A673 (cell line): ENCODE measurements at regions not wholly inside any gene's neighbourhood (a gene's known extent, or its start where the extent isn't known, plus 50 kb on each side); places are given as distances from the start of the nearest gene placed in this dataset.

Experiments
- BruUV-seq: library from RNA; stranded (reverse); fragments of 400-500 nt; replicated peaks from 2 replicates; lab custom pipeline; 2021; lab: Mats Ljungman, UMichigan
- CTCF ChIA-PET: fragments of 300-600 bp; sonication (Branson Sonifier 250); formaldehyde crosslinking; loops from one replicate; lab custom pipeline; 2022; ENCODE audit warnings: antibody characterized with exemption; lab: Charles Lee
- POLR2A ChIA-PET: fragments of 300-600 bp; sonication (Branson Sonifier 250); formaldehyde crosslinking; loops from one replicate; lab custom pipeline; 2022; ENCODE audit warnings: antibody characterized with exemption; ENCODE audit not compliant: low non-redundant PET; lab: Charles Lee
- DNase-seq: peaks from one replicate; pipeline ENCODE4 v3.0.0-alpha.2; 2015; ENCODE audit warnings: low spot score
- H3K27ac ChIP-seq: fragments of 200-600 bp; sonication (generic); 2 replicates; pipeline ENCODE4 v1.5.1; 2016; ENCODE audit warnings: mixed run types, low read depth, mild to moderate bottlenecking, mixed read lengths, antibody characterized with exemption, low read length; ENCODE audit not compliant: poor library complexity, severe bottlenecking
- H3K27me3 ChIP-seq: fragments of 200-600 bp; sonication (generic); replicated peaks from 2 replicates; pipeline ENCODE4 v1.6.1; 2017; ENCODE audit warnings: mixed run types, low read depth, mild to moderate bottlenecking, mixed read lengths, antibody characterized with exemption, low read length; ENCODE audit not compliant: insufficient read depth, poor library complexity
- H3K36me3 ChIP-seq: fragments of 200-600 bp; sonication (generic); 2 replicates; pipeline ENCODE4 v1.6.1; 2016; ENCODE audit warnings: mixed run types, mild to moderate bottlenecking, mixed read lengths, antibody characterized with exemption, low read length; ENCODE audit not compliant: insufficient read depth, poor library complexity, severe bottlenecking
- H3K4me1 ChIP-seq: fragments of 200-600 bp; sonication (generic); 2 replicates; pipeline ENCODE4 v1.6.1; 2017; ENCODE audit warnings: mixed run types, mild to moderate bottlenecking, mixed read lengths, antibody characterized with exemption, low read length; ENCODE audit not compliant: insufficient read depth, poor library complexity, severe bottlenecking
- H3K4me3 ChIP-seq: fragments of 200-600 bp; sonication (generic); 2 replicates; pipeline ENCODE4 v1.5.1; 2016; ENCODE audit warnings: low read depth, mixed run types, mild to moderate bottlenecking, mixed read lengths, low read length; ENCODE audit not compliant: poor library complexity, severe bottlenecking
- H3K9me3 ChIP-seq: fragments of 200-600 bp; sonication (generic); 2 replicates; pipeline ENCODE4 v1.6.1; 2016; ENCODE audit warnings: mixed run types, low read depth, mild to moderate bottlenecking, mixed read lengths, antibody characterized with exemption, low read length; ENCODE audit not compliant: poor library complexity, severe bottlenecking
- EZH2 ChIP-seq: fragments of 200-600 bp; sonication (generic); IDR thresholded peaks from 2 replicates; pipeline ENCODE4 v1.6.1; 2017; ENCODE audit warnings: borderline replicate concordance, low read depth, mild to moderate bottlenecking, mixed read lengths, antibody characterized with exemption, low read length; ENCODE audit not compliant: poor library complexity, severe bottlenecking
- intact Hi-C: fragments of 100-400 bp; cut with micrococcal nuclease; formaldehyde crosslinking; loops from one replicate; pipeline ENCODE4 v1.10.0; 2022; ENCODE audit not compliant: unreplicated experiment
- TF ChIP-seq, protein P1 (sequence below): fragments of 300-800, 200-600 bp; sonication (generic); conservative IDR thresholded peaks from 2 replicates; pipeline ENCODE4 v1.5.1; 2017; ENCODE audit warnings: low read depth, mild to moderate bottlenecking, antibody characterized with exemption, low read length, moderate library complexity, mixed read lengths

DNA sequence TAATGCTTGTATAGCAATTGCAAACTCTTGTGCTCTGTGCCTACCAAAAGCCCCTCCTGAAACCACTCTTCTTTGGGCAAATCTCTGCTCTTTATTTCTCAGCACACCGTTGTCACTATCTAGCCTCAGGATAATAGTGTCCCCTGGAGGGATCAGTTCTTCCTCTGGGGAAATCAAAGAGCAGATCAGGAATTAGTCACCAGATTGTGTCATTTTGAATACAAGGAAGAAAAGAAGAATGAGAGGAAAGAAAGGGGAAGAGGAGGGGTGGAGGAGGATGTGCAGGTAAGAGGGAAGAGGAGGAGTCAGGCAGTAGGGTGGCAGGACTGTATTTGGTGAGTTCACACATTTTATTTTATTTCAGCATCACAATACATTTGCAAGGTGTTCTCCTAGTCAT is 256.4 kb downstream of the GRIN2B start:
- CTCF ChIA-PET: no interaction called here
- H3K27me3 ChIP-seq: no peaks in the 10 kb centered on the region
- no peak for DNase-seq

DNA sequence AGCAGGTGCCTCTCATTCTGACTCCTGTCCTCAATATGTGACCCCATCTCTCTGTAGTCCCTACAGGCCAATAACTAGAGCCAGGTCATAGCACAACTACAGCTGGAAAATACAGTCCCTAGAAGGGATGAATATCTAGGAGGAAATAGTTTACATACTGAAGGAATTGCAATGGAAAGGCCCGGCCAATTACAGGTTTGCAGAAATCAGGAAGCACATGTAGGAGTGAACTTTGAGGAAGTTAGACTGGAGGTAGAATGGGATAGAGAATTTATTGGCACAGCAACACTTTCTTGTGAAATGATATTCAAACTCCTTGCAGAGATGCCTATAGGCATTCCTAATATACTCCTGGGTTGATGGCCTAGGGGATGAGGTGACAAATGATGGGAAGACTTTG is 257.3 kb downstream of the GRIN2B start:
- DNase-seq: no peak
- no peak for TF ChIP-seq EZH2
- TF ChIP-seq, protein P1, sequence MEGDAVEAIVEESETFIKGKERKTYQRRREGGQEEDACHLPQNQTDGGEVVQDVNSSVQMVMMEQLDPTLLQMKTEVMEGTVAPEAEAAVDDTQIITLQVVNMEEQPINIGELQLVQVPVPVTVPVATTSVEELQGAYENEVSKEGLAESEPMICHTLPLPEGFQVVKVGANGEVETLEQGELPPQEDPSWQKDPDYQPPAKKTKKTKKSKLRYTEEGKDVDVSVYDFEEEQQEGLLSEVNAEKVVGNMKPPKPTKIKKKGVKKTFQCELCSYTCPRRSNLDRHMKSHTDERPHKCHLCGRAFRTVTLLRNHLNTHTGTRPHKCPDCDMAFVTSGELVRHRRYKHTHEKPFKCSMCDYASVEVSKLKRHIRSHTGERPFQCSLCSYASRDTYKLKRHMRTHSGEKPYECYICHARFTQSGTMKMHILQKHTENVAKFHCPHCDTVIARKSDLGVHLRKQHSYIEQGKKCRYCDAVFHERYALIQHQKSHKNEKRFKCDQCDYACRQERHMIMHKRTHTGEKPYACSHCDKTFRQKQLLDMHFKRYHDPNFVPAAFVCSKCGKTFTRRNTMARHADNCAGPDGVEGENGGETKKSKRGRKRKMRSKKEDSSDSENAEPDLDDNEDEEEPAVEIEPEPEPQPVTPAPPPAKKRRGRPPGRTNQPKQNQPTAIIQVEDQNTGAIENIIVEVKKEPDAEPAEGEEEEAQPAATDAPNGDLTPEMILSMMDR: no peak
- peaks cover 10% of the 10 kb centered on the region for H3K4me1 ChIP-seq
- H3K36me3 ChIP-seq: no peaks in the 10 kb centered on the region
- BruUV-seq: no TSS peak
- ChIA-PET POLR2A (no interaction called here), CTCF (no interaction called here)
- no peaks in the 10 kb centered on the region for H3K9me3 ChIP-seq
- no peaks in the 10 kb centered on the region for H3K27me3 ChIP-seq
- no peak overlapping the region for H3K4me3 ChIP-seq
- intact Hi-C loops: no loop called here
- no peak overlapping the region for H3K27ac ChIP-seq

More for the DNA sequence above, 256.4 kb downstream of the GRIN2B start:
- POLR2A ChIA-PET: no interaction called here
- H3K4me3 ChIP-seq: no peak overlapping the region
- H3K27ac ChIP-seq: no peak overlapping the region
- intact Hi-C loops: no loop called here
- H3K4me1 ChIP-seq: peaks cover 10% of the 10 kb centered on the region
- no TSS peak for BruUV-seq
- no peak for TF ChIP-seq EZH2
- TF ChIP-seq, protein P1: no peak
- H3K36me3 ChIP-seq: no peaks in the 10 kb centered on the region
- H3K9me3 ChIP-seq: no peaks in the 10 kb centered on the region

DNA sequence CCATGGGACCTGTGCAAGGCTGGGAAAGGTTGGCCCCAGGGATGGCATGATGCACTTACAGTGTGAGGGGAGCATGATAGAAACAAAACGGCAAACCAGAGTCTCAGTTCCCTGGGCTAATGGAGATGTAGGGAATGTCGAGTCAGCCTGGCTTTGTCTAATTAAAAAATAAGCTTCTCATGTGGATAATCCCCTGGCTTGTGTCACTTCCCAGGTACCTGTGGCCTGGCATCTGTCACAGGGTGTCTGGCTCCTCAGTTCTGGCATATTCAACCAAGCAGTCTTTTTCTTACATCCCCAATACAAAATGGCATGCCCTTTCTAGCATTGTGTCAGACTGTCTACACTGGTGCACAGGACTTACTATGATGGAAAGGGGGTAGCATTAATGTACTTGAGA is 261.4 kb downstream of the GRIN2B start:
- Histone ChIP-seq H3K36me3 (no peaks in the 10 kb centered on the region), H3K4me1 (no peaks in the 10 kb centered on the region), H3K4me3 (no peak overlapping the region), H3K27me3 (no peaks in the 10 kb centered on the region), H3K27ac (no peak overlapping the region), H3K9me3 (no peaks in the 10 kb centered on the region)
- POLR2A ChIA-PET: no interaction called here
- no peak for DNase-seq
- CTCF ChIA-PET: no interaction called here
- TF ChIP-seq, protein P1: no peak
- TF ChIP-seq EZH2: no peak
- intact Hi-C loops: no loop called here
- no TSS peak for BruUV-seq
